ENCODE measurements at regions not wholly inside any gene's neighbourhood (a gene's known extent, or its start where the extent isn't known, plus 50 kb on each side); places are given as distances from the start of the nearest gene placed in this dataset.

DNA sequence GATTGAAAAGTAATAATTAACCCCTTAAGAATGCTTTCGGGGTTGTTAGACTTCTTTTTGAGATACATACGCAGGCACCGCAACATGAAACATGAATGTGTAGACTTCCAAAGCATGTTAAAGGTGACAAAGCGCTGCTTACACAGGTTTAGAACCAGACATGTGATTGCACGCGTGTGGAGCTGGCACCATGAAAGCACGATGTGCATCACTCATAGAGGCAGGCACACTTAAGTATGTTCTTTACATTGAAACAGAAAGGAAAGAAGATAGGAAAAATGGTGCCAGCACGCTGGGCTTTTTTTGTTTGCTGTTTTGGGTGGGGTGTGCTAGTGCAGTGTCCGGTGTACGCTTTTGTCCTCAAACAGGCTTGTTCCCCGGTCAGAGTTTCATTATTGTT, 83.6 kb upstream of the PPARA start:
- no peak for DNase-seq (ENCODE audit: low spot score)

DNA sequence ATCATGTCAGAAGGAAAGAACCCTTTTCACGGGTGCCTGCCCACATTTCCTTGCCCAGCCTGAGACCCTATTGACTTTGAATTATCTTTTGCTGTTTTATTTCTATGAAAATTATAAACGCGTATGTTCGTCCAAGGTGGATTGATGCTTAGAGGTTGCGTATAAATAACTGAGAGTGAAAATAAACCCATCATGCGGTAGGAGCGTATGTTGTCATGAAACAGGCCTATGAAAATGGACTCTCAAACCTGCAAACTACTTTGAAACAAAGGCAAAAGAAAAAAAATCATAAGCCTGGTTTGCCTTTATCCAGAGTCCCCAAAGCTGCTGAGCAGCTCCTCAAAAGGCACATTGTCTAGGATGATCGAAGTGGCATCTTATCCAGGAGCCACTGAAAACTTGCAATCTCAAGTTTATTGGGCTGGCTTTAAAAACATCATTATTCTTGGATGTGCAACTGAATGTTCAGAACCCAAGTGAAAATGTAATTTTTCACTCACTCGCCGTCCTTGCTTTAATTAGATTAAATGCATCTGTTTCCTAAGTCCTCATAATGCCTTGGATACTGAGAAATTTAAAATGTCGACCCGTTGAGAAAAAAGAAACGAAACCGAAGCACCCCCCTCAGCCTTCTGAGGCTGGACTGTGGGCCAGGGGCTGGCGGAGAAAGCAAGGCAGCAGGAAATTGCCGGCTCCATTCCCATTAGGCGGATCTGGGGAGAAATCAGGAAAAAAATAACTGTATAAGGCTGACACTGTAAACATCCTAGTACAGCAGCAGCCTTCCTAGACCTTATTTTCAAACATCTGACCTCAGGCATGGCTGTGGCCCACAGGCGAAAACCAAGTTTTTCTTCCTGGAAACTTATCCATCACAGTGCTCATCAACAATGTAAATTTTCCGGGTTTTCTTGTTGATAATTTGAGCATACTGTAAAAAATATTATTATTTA, 82.9 kb upstream of the PPARA start:
- no peak for DNase-seq (ENCODE audit: low spot score)

DNA sequence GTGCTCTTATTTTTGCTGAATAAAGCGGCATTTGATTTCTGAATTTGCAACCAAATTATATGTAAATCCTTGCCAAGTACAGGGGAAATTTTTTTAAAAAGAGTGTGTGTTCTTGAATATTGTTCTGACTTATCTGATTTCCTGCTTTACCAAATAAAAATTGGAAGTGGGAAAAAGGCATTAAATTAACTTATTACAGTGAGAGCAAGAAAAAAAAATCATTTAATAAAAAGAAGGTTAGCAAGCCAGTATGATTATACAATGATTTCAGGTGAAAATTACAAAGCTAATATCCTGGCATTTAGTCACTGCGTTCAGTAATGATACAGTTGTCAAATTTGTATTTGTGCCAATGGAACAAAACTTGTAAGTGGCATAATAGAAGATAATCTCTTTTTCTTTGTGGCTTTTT, 82.1 kb upstream of the PPARA start:
- DNase-seq (ENCODE audit: low spot score), result no peak

DNA sequence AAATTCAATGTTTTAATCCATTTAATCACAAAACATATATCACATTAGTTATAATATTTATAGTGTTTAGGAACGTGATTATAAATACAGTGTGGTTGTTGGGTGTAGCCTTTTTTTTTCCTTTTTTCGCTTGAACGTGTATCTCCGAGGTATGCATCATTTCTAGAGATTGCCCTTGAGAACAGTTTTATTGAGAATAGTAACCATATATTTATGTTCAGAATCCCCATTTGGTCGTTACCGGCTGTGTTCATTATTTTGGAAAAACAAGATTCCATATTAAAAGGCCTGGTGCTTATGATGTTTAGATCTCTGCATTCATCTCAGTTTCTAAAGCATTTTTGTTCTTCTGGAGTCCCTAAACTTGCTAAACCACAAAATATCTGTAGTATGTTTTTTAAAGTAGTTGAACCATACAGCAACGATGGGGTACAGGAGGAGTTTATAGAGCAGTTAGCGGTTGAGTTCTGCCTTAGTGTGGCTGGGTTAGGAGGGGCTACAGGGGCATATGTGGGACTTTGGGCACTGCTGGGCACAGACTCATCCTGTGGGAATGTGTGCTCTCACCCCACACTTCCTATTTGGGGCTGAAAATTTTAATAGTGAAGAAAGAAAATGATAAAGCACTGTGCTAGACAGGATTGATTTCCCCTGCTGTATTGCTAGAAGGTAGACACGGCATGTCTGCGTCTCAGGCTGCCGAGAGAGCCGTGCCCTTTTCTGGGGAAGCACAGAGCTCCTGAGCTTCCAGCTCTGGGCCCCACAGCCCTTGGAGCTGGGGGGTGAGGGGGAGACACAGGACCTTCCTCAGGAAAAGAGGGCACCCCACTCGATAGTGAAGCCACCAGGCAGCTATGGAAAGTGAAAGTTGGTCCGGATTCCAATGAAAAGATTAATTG, 81.5 kb upstream of the PPARA start:
- no peak for DNase-seq (ENCODE audit: low spot score)

DNA sequence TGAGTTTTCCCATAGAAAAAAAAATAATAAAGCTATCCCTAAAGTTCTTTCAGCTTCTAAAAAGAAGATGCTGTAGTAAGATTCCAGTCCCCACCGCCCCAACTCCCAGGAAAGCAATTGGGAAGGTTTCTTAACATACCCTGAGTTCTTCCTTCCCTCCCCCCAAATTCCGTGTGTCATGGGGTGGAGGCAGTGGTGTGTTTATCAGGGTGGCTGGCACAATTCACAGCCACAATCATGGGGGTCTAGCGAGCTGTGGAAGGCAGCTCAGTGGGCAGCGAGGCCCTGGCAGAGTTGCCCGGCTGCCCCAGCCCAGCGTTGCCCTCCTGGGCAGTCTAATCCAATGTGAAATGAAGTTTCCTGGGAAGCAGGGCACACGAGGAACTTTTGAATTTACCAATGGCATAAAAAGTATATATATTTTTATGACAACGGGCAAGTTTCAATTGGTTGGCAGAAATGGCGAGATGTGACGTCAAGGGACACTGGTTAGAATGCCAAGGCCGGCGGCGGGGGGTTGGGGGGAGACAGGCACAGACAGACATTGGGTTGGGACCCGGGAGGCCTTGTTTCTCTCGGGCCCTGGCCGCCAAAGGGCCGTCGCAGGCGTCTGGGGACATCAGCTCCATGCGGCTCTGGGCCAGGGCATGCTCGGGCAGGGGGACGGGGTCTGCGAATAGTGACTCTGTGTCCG, 80.7 kb upstream of the PPARA start:
- DNase-seq (ENCODE audit: low spot score), result peak; percentile 44

DNA sequence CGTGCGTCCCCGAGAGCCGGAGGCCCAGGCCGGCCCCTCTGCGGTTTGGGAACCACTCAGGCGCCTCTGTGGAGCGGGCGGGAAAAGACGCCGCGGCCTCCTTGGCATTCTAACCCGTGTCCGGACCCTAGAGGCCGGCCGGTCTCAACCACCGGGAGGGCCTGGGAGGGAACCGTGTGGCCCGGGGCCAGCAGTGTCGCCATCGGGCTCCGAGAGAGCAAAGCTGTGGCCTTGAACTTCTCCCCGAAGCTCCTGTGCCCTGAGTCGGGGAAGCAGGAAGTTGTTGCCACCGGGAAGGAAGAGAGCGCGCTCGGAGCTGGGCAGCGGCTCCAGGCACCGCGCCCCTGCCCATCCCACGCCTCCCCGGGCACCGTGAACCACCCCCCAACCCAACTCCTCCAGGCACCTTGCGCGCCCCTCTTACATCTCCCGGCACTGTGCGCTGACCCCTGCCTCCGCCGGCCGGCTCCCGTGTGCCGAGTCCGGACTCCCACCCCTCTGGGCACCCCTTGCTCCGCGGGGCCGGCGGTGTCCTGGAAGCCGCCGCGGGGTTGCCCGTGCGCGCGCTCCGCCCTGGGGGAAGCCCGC, 80.0 kb upstream of the PPARA start:
- peak; percentile 45 for DNase-seq (ENCODE audit: low spot score)

DNA sequence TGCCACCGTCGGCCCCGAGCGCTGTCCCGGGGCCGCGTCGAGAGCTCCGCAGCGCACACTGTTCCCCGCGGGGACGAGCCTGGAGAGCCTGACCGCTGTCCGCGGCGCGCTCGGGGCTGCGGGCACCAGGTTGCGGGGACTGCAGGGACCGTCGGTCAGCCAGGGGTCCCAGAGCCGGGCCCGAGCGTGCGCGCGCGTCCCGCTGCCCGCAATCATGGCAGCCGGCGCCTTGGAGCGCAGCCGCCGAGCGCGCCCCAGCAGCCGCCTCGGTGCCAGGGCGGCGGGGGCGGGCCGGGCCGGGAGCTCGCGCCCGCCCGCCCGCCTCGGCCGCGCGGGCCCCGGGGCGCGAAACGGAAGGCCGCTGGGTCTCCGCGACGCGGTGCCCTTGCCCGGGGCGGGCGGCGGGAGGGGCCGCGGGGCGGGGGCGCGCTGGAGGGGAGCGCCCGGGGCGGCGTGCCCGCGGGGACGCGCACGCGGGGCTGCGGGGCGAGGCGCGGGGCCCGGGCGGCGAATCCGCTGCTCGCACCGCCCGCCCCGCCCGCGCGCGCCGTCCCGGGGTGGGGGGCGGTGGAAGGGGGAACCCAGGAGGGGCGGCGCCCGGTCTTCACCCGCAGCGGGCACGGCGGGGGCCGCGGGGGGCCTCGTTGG, 79.4 kb upstream of the PPARA start:
- peak; percentile 62 for DNase-seq (ENCODE audit: low spot score)

DNA sequence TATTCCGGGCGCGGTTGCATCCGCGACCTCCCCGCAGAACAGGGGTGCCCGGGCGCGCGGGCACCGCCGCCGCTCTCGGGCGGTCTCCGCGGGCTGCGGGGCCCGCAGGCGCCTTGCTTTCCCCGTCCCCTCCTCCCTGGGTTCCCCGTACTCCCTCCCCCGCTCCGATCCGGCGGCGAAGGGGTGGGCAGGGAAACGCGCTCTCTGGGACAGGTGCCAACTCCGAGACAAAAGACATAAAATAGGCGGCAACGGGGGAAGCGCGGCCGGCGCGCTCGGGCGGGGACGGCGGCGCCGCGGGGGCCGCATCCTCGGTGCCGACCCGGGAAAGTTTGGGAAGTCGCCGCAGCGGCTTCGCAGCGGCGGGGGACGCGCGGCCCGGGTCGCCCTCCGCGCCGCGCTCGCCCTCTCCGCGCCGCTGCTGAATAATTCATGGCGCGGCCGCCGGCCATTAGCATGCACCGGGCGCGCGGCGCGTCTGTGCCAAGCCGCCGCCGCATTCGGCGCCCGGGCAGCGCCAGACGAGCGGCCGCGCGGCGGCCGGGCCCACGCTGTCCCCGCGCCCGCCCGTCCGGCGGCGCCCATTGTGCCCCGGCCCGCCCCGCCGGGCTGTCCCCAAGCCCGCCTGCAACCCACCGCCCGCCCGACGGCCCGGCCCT, 78.7 kb upstream of the PPARA start:
- DNase-seq (ENCODE audit: low spot score), result peak; percentile 84

DNA sequence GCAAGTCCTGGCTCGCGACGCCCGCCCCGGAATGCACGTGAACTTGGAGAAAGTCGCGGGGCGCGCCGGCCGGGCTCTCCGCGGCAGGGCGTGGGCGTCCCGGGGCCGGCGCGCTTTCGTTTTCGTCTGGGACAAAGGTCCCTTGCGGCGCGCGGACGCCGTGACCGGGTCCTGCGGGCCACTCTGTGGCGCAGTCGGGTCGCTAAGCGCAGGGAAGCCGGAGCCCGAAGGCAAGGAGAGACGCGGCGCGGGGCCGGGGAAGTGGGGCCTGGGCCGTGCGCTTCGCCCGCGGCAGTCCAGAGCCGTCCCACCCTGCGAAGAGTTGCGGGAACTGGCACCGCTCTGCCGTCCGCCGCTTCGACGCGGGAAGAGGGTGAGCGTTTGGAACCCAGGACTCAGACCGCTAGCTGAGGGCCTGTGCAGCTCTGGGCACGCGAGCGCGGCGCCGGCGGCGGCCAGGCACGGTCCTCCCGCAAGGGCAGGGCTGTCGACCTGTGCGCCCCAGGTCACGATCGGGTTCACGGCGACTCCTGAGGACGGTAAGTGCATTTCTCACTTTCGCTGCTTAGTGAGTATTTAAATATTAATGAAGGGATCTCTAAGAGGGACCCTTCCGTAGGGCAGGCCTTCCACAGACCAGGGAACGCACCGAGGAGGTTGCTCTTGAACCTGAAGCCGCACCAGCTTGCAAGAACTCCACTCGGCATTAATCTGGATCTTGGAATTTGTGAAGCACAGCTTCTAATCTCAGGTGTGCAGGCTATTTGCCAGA, 78.0 kb upstream of the PPARA start:
- DNase-seq (ENCODE audit: low spot score), result peak; percentile 39

DNA sequence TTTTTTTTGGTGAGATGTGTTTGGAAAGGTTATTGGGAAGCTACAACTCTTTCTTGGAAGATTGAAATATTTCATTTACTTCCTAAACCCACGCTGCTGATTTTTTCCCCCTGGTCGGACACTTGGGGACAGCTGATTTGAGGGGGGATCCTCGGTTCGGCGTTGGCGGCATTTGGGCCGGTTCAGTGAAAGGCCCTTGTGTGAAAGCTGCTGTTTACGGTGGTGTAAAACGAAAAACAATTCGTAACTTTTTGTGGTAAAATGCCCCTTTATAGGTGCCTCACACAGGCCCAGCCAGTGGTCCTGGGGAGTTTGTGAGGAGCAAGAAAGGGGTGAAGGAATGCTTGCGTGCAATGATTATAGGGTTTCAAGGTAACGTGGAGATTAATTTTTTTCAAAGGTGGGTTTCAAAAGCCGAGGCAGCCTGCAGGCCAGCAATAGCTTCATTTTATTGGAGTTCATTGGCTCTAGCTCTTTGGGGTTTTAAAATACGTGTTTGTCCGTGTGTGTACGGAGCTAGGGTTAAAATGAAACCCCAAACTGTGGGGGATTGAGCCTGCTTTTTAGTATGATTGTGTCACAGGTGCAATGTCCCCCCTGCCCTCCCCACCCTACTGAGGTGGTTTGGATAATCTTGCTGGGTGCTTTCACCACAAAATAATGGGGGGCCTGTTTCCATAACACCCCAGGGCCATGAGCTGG, 77.2 kb upstream of the PPARA start:
- DNase-seq (ENCODE audit: low spot score), result no peak

DNA sequence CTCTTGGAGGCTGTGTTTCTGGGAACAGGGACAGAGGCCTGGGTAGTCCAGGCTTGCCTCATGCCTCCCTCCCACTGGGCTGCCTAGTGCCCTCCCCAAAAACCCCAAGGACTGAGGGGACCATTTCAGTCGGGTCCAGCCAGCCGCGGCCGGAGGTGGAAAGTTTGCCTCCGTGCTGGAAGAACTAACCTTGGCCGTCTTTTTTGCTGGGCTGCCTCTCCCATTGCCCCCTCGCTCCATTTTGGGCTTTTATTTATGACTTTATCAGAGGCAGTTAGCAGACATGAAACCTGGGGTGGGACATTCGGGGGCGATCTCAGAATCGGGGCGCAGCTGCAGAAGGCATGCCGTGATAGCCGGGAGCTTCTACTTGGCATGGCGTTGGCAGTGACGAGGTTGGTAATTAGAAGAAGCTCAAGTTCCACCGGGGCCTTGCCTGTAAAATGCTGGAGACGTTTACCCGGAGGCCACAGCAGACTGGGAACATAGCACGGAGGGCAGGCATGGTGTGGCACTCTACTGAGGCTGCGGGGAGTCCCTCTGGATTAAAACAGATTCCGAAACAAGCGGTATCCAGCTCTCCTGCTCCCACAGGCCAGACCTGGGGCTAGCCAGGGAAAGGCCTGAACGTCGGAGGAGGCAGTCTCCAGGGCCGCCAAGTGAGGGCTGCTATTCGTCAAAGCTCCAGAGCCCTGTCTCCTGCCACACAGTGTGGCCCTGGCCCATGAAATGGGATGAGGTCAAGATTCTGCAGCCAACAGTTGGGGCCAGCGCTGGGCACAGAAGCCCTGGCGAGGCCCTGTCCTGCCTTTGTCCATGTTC, 76.4 kb upstream of the PPARA start:
- no peak for DNase-seq (ENCODE audit: low spot score)

DNA sequence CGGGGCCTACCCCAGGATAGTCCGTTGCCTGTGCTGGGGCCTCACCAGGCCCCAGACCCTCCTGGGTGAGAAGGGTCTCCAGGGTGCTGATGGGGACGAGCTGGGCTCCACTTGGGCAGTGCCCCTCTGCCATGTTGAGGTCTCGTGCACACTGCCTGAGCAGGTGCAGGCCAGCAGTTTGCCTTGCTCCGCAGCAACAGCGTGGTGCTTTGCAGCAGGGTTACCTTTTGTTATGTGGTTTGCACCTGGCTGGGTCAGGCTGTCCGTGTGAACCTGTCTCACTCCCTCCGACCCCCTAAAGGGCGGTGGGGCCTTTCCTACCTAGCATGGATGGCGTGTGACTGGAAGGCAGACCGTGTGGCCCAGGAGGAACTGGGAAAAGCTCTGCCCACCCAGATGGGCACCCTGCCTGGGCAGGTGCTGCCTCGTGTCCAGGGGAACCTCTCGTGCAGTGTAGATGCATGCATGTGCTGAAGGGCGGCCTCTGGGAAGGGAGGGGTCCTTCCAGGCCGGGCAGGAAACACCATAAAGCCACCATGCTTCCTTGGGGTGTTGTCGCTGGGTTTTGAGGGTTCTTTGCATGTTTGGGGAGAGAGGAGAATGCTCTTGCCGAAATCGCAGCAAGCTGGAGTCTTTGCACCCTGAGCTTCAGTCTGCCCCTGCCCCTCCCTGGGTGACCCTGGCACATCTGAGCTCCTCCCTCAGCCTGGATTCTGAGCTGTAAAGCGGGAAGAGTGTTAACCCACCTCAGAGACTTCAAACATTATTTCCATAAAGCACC, 75.4 kb upstream of the PPARA start:
- no peak for DNase-seq (ENCODE audit: low spot score)

DNA sequence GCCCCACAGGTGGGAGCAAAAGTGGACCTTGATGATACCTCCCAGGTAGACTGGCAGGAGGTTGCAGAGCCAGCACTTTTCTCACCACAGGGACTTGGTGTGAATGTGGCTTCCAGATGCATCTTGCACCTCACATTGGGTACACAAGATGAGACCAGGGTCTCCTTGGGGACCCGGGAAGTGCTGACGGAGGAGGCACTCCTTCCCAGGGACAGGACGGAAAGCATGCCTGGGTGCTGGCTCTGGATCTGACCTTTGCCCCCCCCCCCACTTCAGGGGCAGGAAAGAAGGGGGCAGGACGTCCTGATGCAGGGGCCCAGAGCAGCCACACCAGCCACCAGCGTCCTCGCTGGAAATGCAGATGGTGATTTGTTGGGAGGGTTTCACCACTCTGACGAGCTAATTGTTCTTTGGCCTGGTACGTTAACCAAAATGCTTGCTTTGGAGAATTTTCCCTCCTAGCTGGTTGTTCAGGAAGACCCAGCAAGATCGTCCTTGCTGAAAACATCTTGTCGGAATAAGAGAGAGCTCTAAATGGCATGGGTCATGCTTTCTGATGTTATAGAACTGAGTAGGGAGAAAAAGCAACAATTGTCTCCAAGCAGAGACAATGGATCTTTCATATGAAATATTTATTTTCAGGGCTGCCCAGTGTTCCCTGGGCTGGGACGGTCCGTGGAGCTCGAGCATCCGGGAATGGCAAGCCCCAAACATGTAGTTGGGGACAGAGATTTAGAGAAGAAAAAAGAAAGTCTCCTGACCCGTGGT, 74.4 kb upstream of the PPARA start:
- no peak for DNase-seq (ENCODE audit: low spot score)

DNA sequence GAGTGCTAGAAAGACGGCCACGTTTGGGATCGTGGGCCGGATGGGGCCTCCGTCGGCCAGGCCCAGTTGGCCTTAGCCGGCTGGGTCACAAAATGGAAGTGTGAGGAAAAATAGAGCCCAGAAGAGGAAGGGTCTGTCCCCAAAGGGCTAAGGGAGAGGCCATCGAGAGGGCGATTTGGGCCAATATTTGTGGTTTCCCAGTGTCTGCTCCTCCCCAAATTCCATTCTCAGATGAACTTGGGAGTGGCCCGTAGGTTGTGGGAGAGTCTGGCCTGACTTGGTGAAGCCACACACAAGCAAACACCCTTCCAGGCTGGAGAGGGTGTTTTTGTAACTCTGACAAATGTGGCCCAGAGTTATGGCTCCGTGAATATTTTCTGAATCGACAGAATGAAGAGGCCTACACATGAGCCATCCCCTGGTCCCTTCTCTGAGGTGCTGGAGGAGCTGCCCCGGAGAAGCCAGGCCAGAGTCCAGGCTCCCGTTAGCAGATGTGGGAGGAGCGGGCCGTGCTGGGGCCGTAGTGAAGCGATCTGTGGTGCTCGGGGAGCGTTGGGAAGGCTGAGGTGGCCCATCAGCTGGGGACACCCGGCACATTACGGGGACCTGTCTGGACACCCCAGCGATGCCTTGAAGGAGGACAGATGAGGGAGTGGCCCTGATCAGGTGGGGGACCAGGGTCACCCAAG, 73.5 kb upstream of the PPARA start:
- DNase-seq (ENCODE audit: low spot score), result no peak

DNA sequence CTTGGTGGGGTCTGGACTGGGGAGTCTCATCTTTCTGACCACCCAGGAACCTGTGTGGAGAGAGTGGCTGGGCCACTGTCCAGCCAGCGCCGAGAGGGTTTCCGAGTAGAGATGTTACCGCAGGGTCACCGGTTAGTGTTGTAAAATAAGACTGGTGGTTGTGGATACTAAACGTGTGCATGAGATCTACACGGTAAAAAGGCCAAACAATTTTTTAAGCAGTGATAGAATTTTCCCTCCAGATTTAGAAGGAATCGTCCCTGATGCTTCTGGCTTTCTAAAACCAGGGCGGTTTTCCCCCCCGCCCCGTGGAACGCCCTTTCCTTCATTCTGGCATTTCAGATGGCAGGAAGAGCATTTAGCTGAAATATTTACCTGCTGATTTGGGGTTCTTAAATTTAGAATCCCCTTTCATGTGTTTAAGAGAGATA, 72.6 kb upstream of the PPARA start:
- DNase-seq (ENCODE audit: low spot score), result no peak
